ENCODE measurements at regions not wholly inside any gene's neighbourhood (a gene's known extent, or its start where the extent isn't known, plus 50 kb on each side); places are given as distances from the start of the nearest gene placed in this dataset.

GRCh38 chr13:70889163-70889562, 780.9 kb upstream of the KLHL1 start:
- Histone ChIP-seq H3K4me1 (no peaks in the 10 kb centered on the region), H3K9me3 (replicated peaks) (peaks cover 12% of the 10 kb centered on the region), H3K4me3 (no peak overlapping the region), H3K36me3 (no peaks in the 10 kb centered on the region), H3K27me3 (ENCODE audit: low read depth) (no peaks in the 10 kb centered on the region), H3K27ac (replicated peaks) (no peak overlapping the region)
- intact Hi-C loops (cut with micrococcal nuclease) = no loop called here
- no peak for DNase-seq
- no peak for TF ChIP-seq CTCF (IDR thresholded peaks at IDR 0.05; ENCODE audit: borderline replicate concordance)

- Histone ChIP-seq H3K4me3 (no peak overlapping the region), H3K27me3 (ENCODE audit: low read depth) (no peaks in the 10 kb centered on the region), H3K9me3 (replicated peaks) (peaks cover 17% of the 10 kb centered on the region), H3K36me3 (no peaks in the 10 kb centered on the region), H3K4me1 (no peaks in the 10 kb centered on the region), H3K27ac (replicated peaks) (no peak overlapping the region)
- intact Hi-C loops (cut with micrococcal nuclease) = no loop called here
- TF ChIP-seq CTCF (IDR thresholded peaks at IDR 0.05; ENCODE audit: borderline replicate concordance) = no peak
- no peak for DNase-seq
Observed at GRCh38 chr13:70884196-70884595, 775.9 kb upstream of the KLHL1 start.

DNA sequence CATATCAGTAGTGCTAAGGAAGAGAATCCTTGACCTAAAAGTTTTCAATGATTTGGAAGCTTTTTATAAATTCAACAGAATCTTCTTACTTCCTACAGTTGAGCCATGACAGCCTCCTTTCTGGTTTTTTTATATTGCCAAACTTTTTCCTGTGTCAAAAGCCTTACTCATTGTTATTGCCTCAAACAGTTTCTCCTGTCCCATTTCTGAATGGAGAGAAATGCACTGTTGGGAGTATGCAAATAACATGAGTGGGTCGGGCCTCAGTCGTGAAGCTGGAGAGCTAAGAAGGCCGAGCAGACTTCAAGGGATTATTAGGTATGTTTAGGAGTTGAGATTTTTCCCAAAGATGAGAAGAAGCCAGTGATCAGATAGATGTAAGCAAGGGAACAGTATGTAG, 766.4 kb upstream of the KLHL1 start:
- Histone ChIP-seq H3K27ac (replicated peaks) (no peak overlapping the region), H3K4me1 (no peaks in the 10 kb centered on the region), H3K4me3 (no peak overlapping the region), H3K36me3 (no peaks in the 10 kb centered on the region), H3K27me3 (ENCODE audit: low read depth) (no peaks in the 10 kb centered on the region), H3K9me3 (replicated peaks) (no peaks in the 10 kb centered on the region)
- no peak for TF ChIP-seq CTCF (IDR thresholded peaks at IDR 0.05; ENCODE audit: borderline replicate concordance)
- intact Hi-C loops (cut with micrococcal nuclease) = no loop called here
- no peak for DNase-seq

DNA sequence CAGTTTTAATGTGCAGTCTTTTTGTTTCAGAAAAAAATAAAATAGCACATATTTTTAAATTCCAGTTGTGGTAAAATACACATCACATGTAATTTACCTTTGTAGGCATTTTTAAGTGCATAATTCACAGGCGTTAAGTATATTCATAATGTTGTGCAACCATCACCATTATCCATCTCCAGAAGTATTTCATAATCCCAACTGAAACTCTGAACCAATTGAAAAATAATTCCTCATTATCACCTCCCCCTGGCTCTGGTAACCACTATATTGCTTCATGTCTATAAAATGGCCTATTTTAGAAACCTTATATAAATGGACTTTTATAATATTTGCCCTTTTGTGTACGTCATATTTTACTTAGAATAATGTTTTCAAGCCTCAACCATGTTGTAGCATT, 756.5 kb upstream of the KLHL1 start:
- no peak for DNase-seq
- no peak for TF ChIP-seq CTCF (IDR thresholded peaks at IDR 0.05; ENCODE audit: borderline replicate concordance)
- no peaks in the 10 kb centered on the region for H3K36me3 ChIP-seq

GRCh38 chr13:70856711-70857110, 748.5 kb upstream of the KLHL1 start:
- intact Hi-C loops (cut with micrococcal nuclease) = no loop called here
- H3K27ac ChIP-seq (replicated peaks) = no peak overlapping the region
- peaks cover 19% of the 10 kb centered on the region for H3K9me3 ChIP-seq (replicated peaks)
- no peaks in the 10 kb centered on the region for H3K4me1 ChIP-seq
- no peak overlapping the region for H3K4me3 ChIP-seq
- TF ChIP-seq CTCF (IDR thresholded peaks at IDR 0.05; ENCODE audit: borderline replicate concordance) = no peak
- H3K27me3 ChIP-seq (ENCODE audit: low read depth) = no peaks in the 10 kb centered on the region
- no peaks in the 10 kb centered on the region for H3K36me3 ChIP-seq
- no peak for DNase-seq

More for the DNA sequence above, 756.5 kb upstream of the KLHL1 start:
- H3K27ac ChIP-seq (replicated peaks) = no peak overlapping the region
- peaks cover 19% of the 10 kb centered on the region for H3K9me3 ChIP-seq (replicated peaks)
- H3K4me1 ChIP-seq = no peaks in the 10 kb centered on the region
- H3K4me3 ChIP-seq = no peak overlapping the region
- intact Hi-C loops (cut with micrococcal nuclease) = no loop called here
- no peaks in the 10 kb centered on the region for H3K27me3 ChIP-seq (ENCODE audit: low read depth)

- no peak for TF ChIP-seq CTCF (IDR thresholded peaks at IDR 0.05; ENCODE audit: borderline replicate concordance)
- no peaks in the 10 kb centered on the region for H3K27me3 ChIP-seq (ENCODE audit: low read depth)
- H3K27ac ChIP-seq (replicated peaks) = no peak overlapping the region
- intact Hi-C loops (cut with micrococcal nuclease) = no loop called here
- H3K9me3 ChIP-seq (replicated peaks) = peaks cover 13% of the 10 kb centered on the region
- no peaks in the 10 kb centered on the region for H3K36me3 ChIP-seq
- no peak for DNase-seq
- H3K4me3 ChIP-seq = no peak overlapping the region
- no peaks in the 10 kb centered on the region for H3K4me1 ChIP-seq
Observed at GRCh38 chr13:70856025-70856424, 747.8 kb upstream of the KLHL1 start.

Data from left ventricle myocardium inferior (tissue), 1 donor.